Neuronal stem cell (in vitro differentiated cells): ENCODE measurements at regions not wholly inside any gene's neighbourhood (a gene's known extent, or its start where the extent isn't known, plus 50 kb on each side); places are given as distances from the start of the nearest gene placed in this dataset.

ENCODE experiments used
- DNase-seq: peaks from one replicate; pipeline ENCODE4 v3.0.0-alpha.2; 2013; ENCODE audit warnings: low spot score
- H2AFZ ChIP-seq: one replicate; pipeline ENCODE4 v1.6.1; 2013; ENCODE audit warnings: mild to moderate bottlenecking, low read length, inconsistent platforms
- H2AK5ac ChIP-seq: 2 replicates; pipeline ENCODE4 v1.6.1; 2013; ENCODE audit warnings: low read depth, mild to moderate bottlenecking, inconsistent platforms, low read length, moderate library complexity, mixed read lengths
- H2BK120ac ChIP-seq: 2 replicates; pipeline ENCODE4 v1.6.1; 2013; ENCODE audit warnings: low read depth, mild to moderate bottlenecking, inconsistent platforms, low read length, moderate library complexity, mixed read lengths
- H2BK12ac ChIP-seq: one replicate; pipeline ENCODE4 v1.6.1; 2013; ENCODE audit warnings: low read length, inconsistent platforms
- H2BK15ac ChIP-seq: 2 replicates; pipeline ENCODE4 v1.6.1; 2013; ENCODE audit warnings: mild to moderate bottlenecking, low read length, inconsistent platforms, mixed read lengths
- H2BK5ac ChIP-seq: one replicate; pipeline ENCODE4 v1.6.1; 2013; ENCODE audit warnings: inconsistent platforms, mild to moderate bottlenecking, low read length, moderate library complexity
- H3K14ac ChIP-seq: one replicate; pipeline ENCODE4 v1.6.1; 2013; ENCODE audit warnings: low read length, inconsistent platforms
- H3K18ac ChIP-seq: 2 replicates; pipeline ENCODE4 v1.6.1; 2013; ENCODE audit warnings: low read length, inconsistent platforms
- H3K23ac ChIP-seq: 2 replicates; pipeline ENCODE4 v1.6.1; 2013; ENCODE audit warnings: low read depth, mild to moderate bottlenecking, mixed read lengths, low read length, inconsistent platforms; ENCODE audit not compliant: poor library complexity
- H3K27ac ChIP-seq: replicated peaks from 3 replicates; pipeline ENCODE4 v1.5.1; 2013; ENCODE audit warnings: low read length, inconsistent platforms
- H3K27me3 ChIP-seq, 3 experiments: 2 replicates each; pipeline ENCODE4 v1.6.1; 2013; ENCODE audit warnings: low read length in 3 of 3, mild to moderate bottlenecking in 2 of 3, inconsistent platforms in 1 of 3, low read depth in 1 of 3, mixed read lengths in 1 of 3, moderate library complexity in 1 of 3; ENCODE audit not compliant: control insufficient read depth in 3 of 3, insufficient read depth in 3 of 3
- H3K36me3 ChIP-seq, 2 donors: replicated peaks in 1 of 2; 2 replicates each; pipeline ENCODE4 v1.6.1; 2013; ENCODE audit warnings: low read length in 2 of 2; ENCODE audit not compliant: control insufficient read depth in 2 of 2, insufficient read depth in 2 of 2
- H3K4ac ChIP-seq: 2 replicates; pipeline ENCODE4 v1.6.1; 2013; ENCODE audit warnings: inconsistent platforms, mild to moderate bottlenecking, low read length, moderate library complexity
- H3K4me1 ChIP-seq, 2 donors: 1 replicate in 1 of 2; 2 replicates in 1 of 2; pipeline ENCODE4 v1.6.1; 2013; ENCODE audit warnings: low read length in 2 of 2, low read depth in 1 of 2; ENCODE audit not compliant: control insufficient read depth in 2 of 2, insufficient read depth in 1 of 2
- H3K4me2 ChIP-seq: one replicate; pipeline ENCODE4 v1.6.1; 2013; ENCODE audit warnings: mild to moderate bottlenecking, low read length, inconsistent platforms; ENCODE audit not compliant: insufficient read depth, poor library complexity, severe bottlenecking
- H3K4me3 ChIP-seq, 2 donors: 2 replicates each; pipeline ENCODE4 v1.5.1; 2013; ENCODE audit warnings: low read length in 2 of 2, mild to moderate bottlenecking in 2 of 2, inconsistent platforms in 1 of 2, moderate library complexity in 1 of 2
- H3K79me1 ChIP-seq: one replicate; pipeline ENCODE4 v1.6.1; 2013; ENCODE audit warnings: low read depth, mild to moderate bottlenecking, inconsistent platforms, low read length, moderate library complexity
- H3K9ac ChIP-seq: one replicate; pipeline ENCODE4 v1.6.1; 2013; ENCODE audit warnings: mild to moderate bottlenecking, low read depth, low read length, inconsistent platforms; ENCODE audit not compliant: poor library complexity
- H3K9me3 ChIP-seq, 2 donors: replicated peaks in 1 of 2; 2 replicates each; pipeline versions ENCODE3 to v1.6.1; 2013; ENCODE audit warnings: low read length in 2 of 2, mild to moderate bottlenecking in 2 of 2, inconsistent platforms in 1 of 2, low read depth in 1 of 2, mixed read lengths in 1 of 2, moderate library complexity in 1 of 2; ENCODE audit not compliant: control insufficient read depth in 2 of 2, insufficient read depth in 1 of 2
- H4K8ac ChIP-seq: one replicate; pipeline ENCODE4 v1.6.1; 2013; ENCODE audit warnings: low read depth, mild to moderate bottlenecking, inconsistent platforms, low read length, moderate library complexity
- H4K91ac ChIP-seq: one replicate; pipeline ENCODE4 v1.6.1; 2013; ENCODE audit warnings: low read length, low read depth, mild to moderate bottlenecking, inconsistent platforms; ENCODE audit not compliant: poor library complexity
- WGBS, 2 donors: extraction: QIAGEN DNeasy Blood & Tissue Kit; methylation state at CpG; one replicate each; pipeline ENCODE4 v1.1.7; 2013; ENCODE audit warnings: missing lambda C conversion rate in 2 of 2, mixed read lengths in 1 of 2; ENCODE audit not compliant: insufficient read length in 2 of 2, insufficient replicate concordance in 1 of 2; ENCODE audit errors: extremely low coverage in 2 of 2; 5-methylcytosine and 5-hydroxymethylcytosine counted together

- no peak overlapping the region for H3K4me2 ChIP-seq
- H4K8ac ChIP-seq = no peak overlapping the region
- no CpG with 5 or more reads among the region's 3 CpGs for WGBS, 2 donors
- H3K14ac ChIP-seq = no peak overlapping the region
- no peaks in the 10 kb centered on the region for H3K79me1 ChIP-seq
- no peak overlapping the region for H2BK120ac ChIP-seq
- H2BK15ac ChIP-seq = no peak overlapping the region
- no peak overlapping the region for H3K4ac ChIP-seq
- H3K36me3 ChIP-seq = peaks cover 0 to 1% of the 10 kb centered on the region in 2 donors
- no peak overlapping the region for H2BK12ac ChIP-seq
- no peak overlapping the region for H2AFZ ChIP-seq
- no peak overlapping the region for H3K9ac ChIP-seq
- H3K23ac ChIP-seq = no peak overlapping the region
- H3K27ac ChIP-seq = no peak overlapping the region
- DNase-seq = no peak
- H2AK5ac ChIP-seq = no peak overlapping the region
- no peak overlapping the region for H3K4me3 ChIP-seq
- no peak overlapping the region for H3K18ac ChIP-seq
- no peak overlapping the region for H4K91ac ChIP-seq
- no peaks in the 10 kb centered on the region for H3K27me3 ChIP-seq
- no peaks in the 10 kb centered on the region for H3K4me1 ChIP-seq
- peaks cover 0 to 28% of the 10 kb centered on the region in 2 donors for H3K9me3 ChIP-seq
- H2BK5ac ChIP-seq = no peak overlapping the region
Measured at GRCh38 chr17:27072885-27073284, 221.0 kb upstream of the WSB1 start.

- no peak overlapping the region for H3K4me2 ChIP-seq
- H3K36me3 ChIP-seq = peaks cover 0 to 1% of the 10 kb centered on the region in 2 donors
- H3K9ac ChIP-seq = no peak overlapping the region
- no peaks in the 10 kb centered on the region for H3K79me1 ChIP-seq
- no peak for DNase-seq
- H3K4me1 ChIP-seq = no peaks in the 10 kb centered on the region
- no peak overlapping the region for H3K27ac ChIP-seq
- H2AFZ ChIP-seq = no peak overlapping the region
- H3K4me3 ChIP-seq = no peak overlapping the region
- no peak overlapping the region for H3K23ac ChIP-seq
- H2AK5ac ChIP-seq = no peak overlapping the region
- peaks cover 0 to 26% of the 10 kb centered on the region in 2 donors for H3K9me3 ChIP-seq
- H2BK120ac ChIP-seq = no peak overlapping the region
- H4K91ac ChIP-seq = no peak overlapping the region
- no peak overlapping the region for H2BK15ac ChIP-seq
- no peak overlapping the region for H4K8ac ChIP-seq
- H2BK5ac ChIP-seq = no peak overlapping the region
- no peaks in the 10 kb centered on the region for H3K27me3 ChIP-seq
- no peak overlapping the region for H3K18ac ChIP-seq
- no peak overlapping the region for H2BK12ac ChIP-seq
- H3K4ac ChIP-seq = no peak overlapping the region
- H3K14ac ChIP-seq = no peak overlapping the region
Measured at GRCh38 chr17:27076814-27077213, 217.1 kb upstream of the WSB1 start.

DNA sequence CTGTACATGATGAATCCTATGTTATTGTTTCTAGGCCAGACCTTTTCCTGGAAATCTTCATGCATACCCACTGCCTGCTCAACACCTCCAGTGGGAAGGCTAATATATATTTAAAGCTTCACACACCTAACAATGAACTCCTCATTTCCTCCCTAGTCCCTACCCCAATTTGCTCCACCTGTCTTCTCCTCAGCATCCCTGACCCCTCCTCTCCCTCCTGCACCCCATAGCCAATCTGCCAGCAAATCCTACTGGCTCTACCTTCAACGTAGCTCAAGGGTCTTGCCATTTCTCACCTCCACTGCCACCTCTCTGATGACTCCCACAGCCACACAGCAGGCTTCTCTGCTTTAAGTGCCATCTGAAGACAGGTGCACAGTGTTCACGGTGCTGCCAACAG lies 215.6 kb upstream of the WSB1 start:
- DNase-seq = no peak
- Histone ChIP-seq H4K91ac (no peak overlapping the region), H4K8ac (no peak overlapping the region), H3K4ac (no peak overlapping the region), H3K79me1 (no peaks in the 10 kb centered on the region), H2BK12ac (no peak overlapping the region), H3K9ac (peak overlapping the region; percentile 47), H2AFZ (no peak overlapping the region), H2BK5ac (no peak overlapping the region), H3K36me3 (no peaks in the 10 kb centered on the region), H3K9me3 (peaks cover 0 to 33% of the 10 kb centered on the region in 2 donors), H3K23ac (no peak overlapping the region), H3K18ac (no peak overlapping the region), H3K27ac (no peak overlapping the region), H2BK120ac (no peak overlapping the region), H2AK5ac (no peak overlapping the region), H2BK15ac (no peak overlapping the region), H3K4me1 (no peaks in the 10 kb centered on the region), H3K4me3 (peak overlapping the region in 1 of 2 donors; percentile 61), H3K4me2 (no peak overlapping the region), H3K27me3 (no peaks in the 10 kb centered on the region), H3K14ac (no peak overlapping the region)
- WGBS, 2 donors = no CpG with 5 or more reads among the region's 2 CpGs

DNA sequence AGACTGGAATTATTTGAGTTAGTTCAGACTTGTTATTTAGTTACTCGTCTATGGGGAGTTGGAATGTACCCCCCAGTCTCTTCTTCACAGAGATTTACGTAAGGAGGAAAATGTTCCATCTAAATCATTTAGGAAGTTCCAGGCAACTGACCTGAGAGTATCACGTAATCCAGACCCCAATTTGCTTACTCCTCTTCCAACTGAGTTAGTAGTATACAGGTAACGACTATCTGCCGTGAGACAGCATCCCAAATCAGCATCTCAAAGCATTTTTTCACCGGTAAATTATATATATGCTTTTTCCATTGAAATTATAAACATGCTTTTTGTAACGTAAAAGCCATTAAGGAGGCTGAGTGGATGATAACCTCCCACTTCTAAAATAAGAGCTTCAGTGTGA lies 214.3 kb upstream of the WSB1 start:
- Histone ChIP-seq H3K27me3 (no peaks in the 10 kb centered on the region), H3K36me3 (no peaks in the 10 kb centered on the region), H4K8ac (no peak overlapping the region), H3K14ac (no peak overlapping the region), H3K79me1 (no peaks in the 10 kb centered on the region), H2BK5ac (no peak overlapping the region), H2BK15ac (no peak overlapping the region), H2BK120ac (no peak overlapping the region), H4K91ac (no peak overlapping the region), H3K9ac (no peak overlapping the region), H3K9me3 (peaks cover 0 to 40% of the 10 kb centered on the region in 2 donors), H3K4ac (no peak overlapping the region), H3K4me1 (no peaks in the 10 kb centered on the region), H3K27ac (no peak overlapping the region), H2AK5ac (no peak overlapping the region), H3K4me2 (no peak overlapping the region), H3K23ac (no peak overlapping the region), H3K4me3 (no peak overlapping the region), H3K18ac (no peak overlapping the region), H2BK12ac (no peak overlapping the region), H2AFZ (no peak overlapping the region)
- no peak for DNase-seq
- no CpG with 5 or more reads among the region's 7 CpGs for WGBS, 2 donors
